Activated T-helper 9 cell treated with anti-CD3 and anti-CD28 coated beads, Interleukin-2, amount 50 U/mL, for 16 hours (primary cell): ENCODE measurements at regions not wholly inside any gene's neighbourhood (a gene's known extent, or its start where the extent isn't known, plus 50 kb on each side); places are given as distances from the start of the nearest gene placed in this dataset.

ENCODE experiments used
- DNase-seq: peaks from one replicate; pipeline ENCODE4 v3.0.0-alpha.2; 2020; ENCODE audit warnings: low read depth

- no peak for DNase-seq
Measured at GRCh38 chr14:49016381-49016780, 569.8 kb downstream of the RPS29 start.

- no peak for DNase-seq
Measured at GRCh38 chr14:49014476-49014875, 571.7 kb downstream of the RPS29 start.

- DNase-seq = no peak
Measured at GRCh38 chr14:49008363-49008762, 577.8 kb downstream of the RPS29 start.

- DNase-seq = no peak
Measured at GRCh38 chr14:48991141-48991540, 595.0 kb downstream of the RPS29 start.

GRCh38 chr14:48983351-48983888, 602.8 kb downstream of the RPS29 start:
- DNase-seq = no peak

GRCh38 chr14:48974994-48975393, 611.2 kb downstream of the RPS29 start:
- DNase-seq = no peak

- no peak for DNase-seq
Measured at GRCh38 chr14:48973151-48973550, 613.0 kb downstream of the RPS29 start.

GRCh38 chr14:48970943-48971342, 615.2 kb downstream of the RPS29 start:
- DNase-seq = no peak

- no peak for DNase-seq
Measured at GRCh38 chr14:48967419-48967818, 618.8 kb downstream of the RPS29 start.

GRCh38 chr14:48963231-48963790, 622.9 kb downstream of the RPS29 start:
- DNase-seq = no peak

GRCh38 chr14:48957486-48957885, 628.7 kb downstream of the RPS29 start:
- DNase-seq = no peak

GRCh38 chr14:48955857-48956256, 630.3 kb downstream of the RPS29 start:
- no peak for DNase-seq

GRCh38 chr14:48954446-48954845, 631.7 kb downstream of the RPS29 start:
- no peak for DNase-seq

GRCh38 chr14:48944809-48945208, 641.4 kb downstream of the RPS29 start:
- DNase-seq = no peak

GRCh38 chr14:48943913-48944312, 642.3 kb downstream of the RPS29 start:
- no peak for DNase-seq

GRCh38 chr14:48937541-48938195, 648.5 kb downstream of the RPS29 start:
- no peak for DNase-seq

GRCh38 chr14:48936849-48937248, 649.3 kb downstream of the RPS29 start:
- DNase-seq = no peak

GRCh38 chr14:48936362-48936761, 649.8 kb downstream of the RPS29 start:
- DNase-seq = no peak

- no peak for DNase-seq
Measured at GRCh38 chr14:48925184-48925583, 661.0 kb downstream of the RPS29 start.

GRCh38 chr14:48914921-48915320, 671.3 kb downstream of the RPS29 start:
- DNase-seq = no peak

GRCh38 chr14:48914382-48914781, 671.8 kb downstream of the RPS29 start:
- no peak for DNase-seq

GRCh38 chr14:48900565-48900964, 685.6 kb downstream of the RPS29 start:
- no peak for DNase-seq

- DNase-seq = no peak
Measured at GRCh38 chr14:48890333-48890732, 695.8 kb downstream of the RPS29 start.

- no peak for DNase-seq
Measured at GRCh38 chr14:48876806-48877340, 709.3 kb downstream of the RPS29 start.
